SU-DHL-6 (cell line): ENCODE measurements at regions not wholly inside any gene's neighbourhood (a gene's known extent, or its start where the extent isn't known, plus 50 kb on each side); places are given as distances from the start of the nearest gene placed in this dataset.

Experiments
- CTCF ChIP-seq: fragments of 200-600 bp; sonication (generic); IDR thresholded peaks from one replicate; pipeline ENCODE4 v1.5.1; 2017; ENCODE audit warnings: antibody characterized with exemption, mild to moderate bottlenecking, low read length, moderate library complexity; ENCODE audit not compliant: insufficient read depth, poor library complexity, severe bottlenecking
- EZH2phosphoT487 ChIP-seq: fragments of 200-600 bp; sonication (generic), shearing (Covaris generic); conservative IDR thresholded peaks from 2 replicates; pipeline ENCODE4 v1.6.1; 2018; ENCODE audit warnings: mild to moderate bottlenecking, antibody characterized with exemption, low read length, moderate library complexity, mixed read lengths

DNA sequence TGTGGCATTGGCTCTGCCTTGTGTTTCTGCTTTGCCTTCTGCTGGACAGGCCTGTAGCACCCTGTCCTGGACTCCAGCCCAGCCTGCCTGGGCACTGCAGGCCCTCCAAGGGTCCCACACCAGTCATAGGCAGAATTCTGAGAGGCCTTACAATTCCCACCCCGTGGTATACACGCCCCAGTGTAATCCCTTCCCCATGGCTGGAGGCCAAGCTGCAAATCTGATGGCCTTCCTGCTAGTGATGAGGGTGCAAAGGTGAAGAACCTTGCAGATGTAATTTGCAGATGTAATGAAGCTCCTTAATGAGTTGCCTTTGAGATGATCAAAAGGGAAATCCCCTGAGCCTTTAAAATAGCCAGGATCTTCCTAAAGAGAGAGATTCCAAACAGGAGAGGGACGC, 325.1 kb upstream of the ZNF32 start:
- no peak for TF ChIP-seq CTCF
- no peak for TF ChIP-seq EZH2phosphoT487
